ENCODE measurements at regions not wholly inside any gene's neighbourhood (a gene's known extent, or its start where the extent isn't known, plus 50 kb on each side); places are given as distances from the start of the nearest gene placed in this dataset.

- TF ChIP-seq CTCF (conservative IDR thresholded peaks at IDR 0.05; ENCODE audit: low read depth in 2 of 2) (no peak), POLR2AphosphoS5 (IDR thresholded peaks at IDR 0.05; ENCODE audit: low read depth) (no peak)
Observed at GRCh38 chr7:13416071-13416470, 573.4 kb downstream of the ETV1 start.

All from GM23338 (cell line).